NCI-H1092 treated with DMSO at 0.1 percent for 48 hours (cell line): ENCODE measurements at regions not wholly inside any gene's neighbourhood (a gene's known extent, or its start where the extent isn't known, plus 50 kb on each side); places are given as distances from the start of the nearest gene placed in this dataset.
"Not testable (repeated sequence)": the region's sequence is repeated elsewhere in the genome, so short reads cannot be mapped to it uniquely, and the experiment has no call there.

ENCODE experiments used
- DNase-seq: peaks from one replicate; lab custom pipeline; 2025; lab: John Stamatoyannopoulos, UW

DNA sequence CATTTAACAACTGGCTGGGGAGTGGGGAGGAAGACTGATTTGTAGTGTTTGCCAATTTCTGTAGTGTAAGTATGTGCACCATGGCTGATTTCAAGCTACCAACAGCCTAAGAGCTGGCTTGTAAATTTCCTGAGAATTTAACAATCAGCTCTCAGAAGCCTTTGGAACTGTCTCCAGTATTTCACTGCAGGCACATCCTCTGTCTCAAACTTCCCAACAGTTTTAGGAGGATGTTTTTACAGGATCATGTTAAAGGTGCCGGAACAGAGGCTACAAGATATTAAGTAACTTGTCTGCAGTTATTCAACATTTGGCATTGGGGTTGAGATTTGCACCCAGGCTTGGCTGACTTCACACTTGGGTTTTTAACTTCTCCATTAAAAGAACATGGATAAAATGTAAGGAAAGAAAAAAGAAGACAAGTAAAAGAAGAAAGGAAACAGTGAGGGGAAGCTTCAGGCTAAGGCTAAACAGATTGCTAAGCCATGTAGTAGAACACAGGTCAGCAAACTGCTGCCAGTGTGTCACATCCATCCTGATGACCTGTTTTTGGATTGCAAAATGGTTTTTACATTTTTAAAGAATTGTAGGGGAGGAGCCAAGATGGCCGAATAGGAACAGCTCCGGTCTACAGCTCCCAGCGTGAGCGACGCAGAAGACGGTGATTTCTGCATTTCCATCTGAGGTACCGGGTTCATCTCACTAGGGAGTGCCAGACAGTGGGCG lies 204.8 kb upstream of the SESN3 start:
- no peak for DNase-seq

DNA sequence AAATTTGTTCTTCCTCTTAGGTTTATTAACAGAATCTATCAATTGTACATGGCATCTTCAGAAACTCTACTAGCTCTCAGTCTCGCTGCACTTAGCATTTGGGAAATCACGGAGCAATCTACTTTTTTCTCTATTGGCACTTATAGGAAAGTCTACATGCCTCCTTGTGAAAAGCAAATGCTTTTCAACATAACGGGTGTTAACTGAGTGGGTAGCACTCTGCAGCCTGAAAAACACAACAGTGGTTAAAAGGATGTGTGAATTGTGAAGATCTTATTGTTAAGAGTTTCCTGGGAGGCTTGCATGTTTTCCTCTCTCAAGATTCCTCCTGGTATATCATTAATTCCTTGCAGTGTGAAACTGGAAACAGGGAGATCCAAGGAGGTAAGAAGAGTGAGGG lies 204.2 kb upstream of the SESN3 start:
- no peak for DNase-seq

DNA sequence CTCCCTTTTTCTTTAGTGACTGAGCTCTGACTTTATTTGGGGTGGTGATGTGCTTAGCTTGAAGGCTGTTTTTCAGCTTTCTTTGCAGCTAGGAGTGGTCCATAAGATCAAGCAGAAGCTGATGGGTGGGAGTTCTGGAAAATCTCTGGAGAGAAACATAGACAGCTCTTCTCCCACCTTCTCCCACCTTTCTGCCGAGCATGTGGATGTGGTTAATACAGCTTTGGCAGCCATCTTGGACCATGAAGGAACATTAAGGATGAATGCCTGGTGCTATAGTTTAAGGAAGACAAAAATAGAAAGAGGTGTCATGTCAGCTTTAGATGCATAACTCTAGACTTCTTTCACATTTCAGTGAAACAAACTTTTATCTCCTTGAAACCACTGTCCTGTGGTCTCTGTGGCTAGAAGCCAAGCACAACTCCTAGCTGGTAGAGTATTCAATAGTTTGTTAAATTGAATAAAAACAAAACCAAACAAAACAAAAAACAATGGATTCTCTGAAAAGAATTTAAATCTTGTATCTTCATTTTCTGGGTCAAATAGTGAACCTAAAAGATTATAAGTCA lies 203.6 kb upstream of the SESN3 start:
- DNase-seq: no peak

- DNase-seq: no peak
These were observed 203.0 kb upstream of the SESN3 start for GRCh38 chr11:95434009-95434408.

DNA sequence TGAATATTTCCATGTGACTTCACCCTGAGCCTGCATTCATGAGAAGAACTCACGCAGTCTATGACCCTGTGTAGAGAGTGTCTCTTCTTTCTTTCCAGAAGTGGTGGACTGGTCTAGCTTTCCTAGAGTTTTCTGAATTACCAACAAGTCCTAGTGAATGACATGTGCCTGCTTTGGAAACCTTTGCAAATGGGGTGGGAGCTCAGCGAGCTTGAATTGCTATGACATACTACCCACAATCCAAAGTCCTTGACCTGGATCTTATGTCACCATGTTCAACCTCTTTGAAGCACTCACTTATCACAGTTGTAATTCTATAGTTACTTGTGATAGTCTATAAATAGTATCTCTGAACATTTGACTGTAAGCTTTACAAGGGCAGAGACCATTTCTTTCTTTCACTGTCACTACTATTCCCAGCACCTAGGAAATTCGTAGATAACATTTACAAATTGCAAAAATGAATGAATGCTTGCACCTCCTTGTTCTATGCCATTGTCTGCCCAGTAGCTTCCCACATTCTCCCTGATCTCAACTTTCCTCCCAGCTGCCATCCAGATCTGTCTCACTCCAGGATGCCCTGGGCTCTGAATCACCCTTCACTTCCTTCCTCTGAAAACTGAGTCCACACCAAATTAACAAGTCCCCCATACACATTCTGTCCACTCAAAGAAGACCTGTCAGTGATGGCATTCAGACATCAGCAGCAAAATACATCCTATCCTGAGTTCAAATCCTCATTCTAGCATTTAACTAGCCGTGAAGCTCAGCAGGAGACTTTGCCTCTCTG lies 201.9 kb upstream of the SESN3 start:
- DNase-seq: no peak

- no peak for DNase-seq
These were observed 198.4 kb upstream of the SESN3 start for GRCh38 chr11:95429376-95429907.

- no peak for DNase-seq
These were observed 195.9 kb upstream of the SESN3 start for GRCh38 chr11:95426823-95427462.

- DNase-seq: no peak
These were observed 188.9 kb upstream of the SESN3 start for GRCh38 chr11:95419915-95420314.

- DNase-seq: no peak
These were observed 187.9 kb upstream of the SESN3 start for GRCh38 chr11:95418916-95419315.

DNA sequence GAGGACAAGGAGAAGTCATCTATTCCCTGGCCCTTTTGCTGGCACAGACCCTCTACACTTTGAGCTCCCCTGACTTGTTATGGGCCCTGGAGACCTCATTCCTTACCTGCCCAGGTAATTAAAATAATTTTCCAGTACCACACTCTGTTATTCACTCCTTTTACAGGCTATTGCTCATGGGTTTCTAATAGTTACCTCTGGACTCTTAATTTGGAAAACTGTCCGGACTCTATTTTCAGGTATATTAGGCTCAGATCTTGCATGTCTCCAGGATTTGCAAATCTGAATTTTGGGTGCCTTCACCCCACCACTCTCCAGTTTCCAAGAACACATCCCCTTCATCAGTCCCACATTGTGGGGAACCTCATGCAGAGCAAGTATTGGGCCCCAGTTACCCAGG lies 186.8 kb upstream of the SESN3 start:
- no peak for DNase-seq

GRCh38 chr11:95415837-95416304 lies 184.9 kb upstream of the SESN3 start:
- no peak for DNase-seq

DNA sequence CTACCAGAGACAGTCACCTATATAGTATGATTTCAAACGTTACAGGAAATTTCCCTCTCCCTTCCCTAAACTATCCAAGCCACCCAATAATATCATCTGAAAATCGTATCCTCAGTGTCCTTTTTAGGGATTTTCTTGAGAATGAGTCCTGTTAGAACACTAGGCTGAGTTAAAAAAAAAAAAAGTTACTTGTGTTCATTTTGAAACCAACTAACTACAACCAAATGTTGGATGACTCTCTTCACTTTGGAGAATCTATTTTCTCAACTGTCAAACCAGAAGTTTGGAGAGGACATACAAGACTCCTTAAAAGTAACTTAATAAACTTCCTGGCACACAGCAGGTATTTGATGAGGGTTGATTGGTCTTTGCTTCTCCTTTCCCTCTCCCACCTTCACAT lies 183.2 kb upstream of the SESN3 start:
- no peak for DNase-seq

DNA sequence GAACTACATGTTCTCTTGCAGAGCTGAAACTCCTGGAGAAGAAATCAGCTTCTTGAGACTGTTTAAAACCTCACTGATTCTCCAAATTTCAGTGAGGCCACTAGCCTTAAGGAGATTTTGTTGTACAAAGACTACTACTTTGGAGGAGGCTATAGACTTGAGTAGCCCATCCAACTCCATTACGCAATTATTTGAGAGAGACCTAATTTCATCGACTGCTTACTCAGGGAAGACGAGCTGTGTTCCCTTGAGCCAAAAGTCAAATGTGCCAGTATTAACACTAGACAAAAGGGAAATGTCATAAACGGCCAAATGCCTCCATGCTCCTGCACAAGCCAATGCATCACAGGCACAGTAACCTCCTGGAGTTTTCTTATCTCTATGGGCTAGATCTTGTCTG lies 182.8 kb upstream of the SESN3 start:
- no peak for DNase-seq

DNA sequence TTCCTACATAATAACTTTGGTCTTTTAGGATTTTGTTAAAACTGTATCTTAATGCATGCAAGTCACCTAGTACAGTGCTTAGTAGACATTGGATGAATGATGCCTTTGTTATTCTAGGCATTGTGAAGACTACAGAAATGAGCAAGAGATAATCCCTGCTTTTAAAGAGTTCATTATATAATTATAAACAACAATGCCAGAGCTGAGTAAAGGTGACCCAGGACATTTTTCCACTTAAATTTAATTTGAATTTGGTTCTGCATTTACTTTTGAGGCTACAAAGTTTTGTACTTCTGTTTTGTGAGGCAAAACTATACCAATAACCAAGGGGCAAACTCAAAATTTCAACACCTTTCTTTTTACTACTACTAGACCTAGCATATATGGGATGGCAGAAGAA lies 182.0 kb upstream of the SESN3 start:
- no peak for DNase-seq

- no peak for DNase-seq
These were observed 181.1 kb upstream of the SESN3 start for GRCh38 chr11:95412074-95412473.

- not testable (repeated sequence) for DNase-seq
These were observed 179.7 kb upstream of the SESN3 start for GRCh38 chr11:95410707-95411106.

- no peak for DNase-seq
These were observed 175.3 kb upstream of the SESN3 start for GRCh38 chr11:95406271-95406670.

- no peak for DNase-seq
These were observed 173.4 kb upstream of the SESN3 start for GRCh38 chr11:95404370-95404769.

DNA sequence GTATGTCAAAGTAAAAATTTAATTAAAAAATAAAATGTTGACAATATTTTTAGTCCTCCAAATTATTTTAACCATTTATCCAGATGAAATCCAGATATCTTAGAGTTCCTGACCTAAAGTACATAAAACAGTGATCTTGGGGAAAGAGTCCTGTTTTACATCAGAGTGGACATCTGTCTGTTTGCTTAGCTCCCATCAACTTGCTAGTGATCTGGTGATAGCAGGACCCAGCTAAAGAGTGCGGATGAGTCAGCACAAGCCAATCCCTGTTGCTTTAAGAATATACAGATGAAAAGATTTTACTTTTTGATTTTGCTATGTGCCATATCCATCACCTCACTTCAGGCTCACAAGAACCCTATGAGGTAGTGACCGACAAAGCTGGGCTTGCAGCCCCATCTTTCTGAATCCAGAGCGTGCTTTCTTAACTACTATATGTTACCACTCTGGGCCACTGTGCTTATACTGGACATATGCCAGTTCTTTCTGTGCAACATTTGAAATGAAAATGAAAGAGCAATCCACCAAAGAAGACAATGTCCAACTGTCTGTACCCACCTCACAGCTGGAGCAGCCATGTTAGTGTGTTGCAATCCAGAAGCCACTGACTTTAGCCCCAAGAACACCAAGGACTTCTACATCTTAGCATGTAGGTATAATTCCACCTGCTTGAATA lies 167.6 kb upstream of the SESN3 start:
- DNase-seq: no peak

GRCh38 chr11:95392644-95393043 lies 161.6 kb upstream of the SESN3 start:
- DNase-seq: no peak

DNA sequence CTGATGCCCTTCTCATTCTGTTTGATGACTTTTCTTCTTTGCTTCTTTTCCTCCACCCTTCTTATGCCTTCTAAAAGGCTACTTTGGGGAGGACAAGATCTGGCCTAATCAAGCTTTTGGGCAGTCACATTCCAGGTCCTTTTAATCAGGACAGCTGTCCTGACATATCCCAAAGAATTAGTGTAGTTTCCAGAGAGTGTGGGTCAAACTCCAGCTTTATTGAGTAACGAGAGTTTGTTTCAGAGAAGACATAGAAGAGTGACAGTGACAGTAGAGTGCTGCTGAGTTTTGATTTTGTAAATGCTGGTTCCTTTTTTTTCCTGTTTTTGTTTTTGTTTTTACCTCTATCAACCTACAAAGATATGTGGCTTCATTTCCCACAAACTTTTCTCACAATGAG lies 158.4 kb upstream of the SESN3 start:
- no peak for DNase-seq

DNA sequence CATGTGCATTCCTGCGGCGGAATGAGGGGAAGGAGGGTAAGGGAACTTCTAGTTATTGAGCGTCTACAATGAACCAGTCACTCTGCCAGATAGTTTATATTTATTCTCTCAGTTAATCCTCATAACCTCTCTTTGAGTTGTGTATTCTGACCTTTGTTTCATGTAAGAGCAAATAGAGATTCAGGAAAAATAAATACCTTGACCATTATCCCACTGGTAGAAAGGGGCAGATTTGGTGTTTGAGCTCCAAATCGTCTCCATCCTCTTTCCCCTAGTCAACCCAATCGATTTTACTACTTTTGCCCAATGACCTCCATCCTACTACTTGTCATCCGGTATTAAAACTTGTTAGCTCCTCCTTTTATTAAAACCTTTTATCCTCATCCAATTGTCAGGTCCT lies 157.1 kb upstream of the SESN3 start:
- no peak for DNase-seq
